NCI-H2081 (cell line): ENCODE measurements at regions not wholly inside any gene's neighbourhood (a gene's known extent, or its start where the extent isn't known, plus 50 kb on each side); places are given as distances from the start of the nearest gene placed in this dataset.
"Not testable (repeated sequence)": the region's sequence is repeated elsewhere in the genome, so short reads cannot be mapped to it uniquely, and the experiment has no call there.

ENCODE experiments used
- DNase-seq, 2 experiments: peaks; one replicate each; lab custom pipeline; 2025; lab: John Stamatoyannopoulos, UW

DNA sequence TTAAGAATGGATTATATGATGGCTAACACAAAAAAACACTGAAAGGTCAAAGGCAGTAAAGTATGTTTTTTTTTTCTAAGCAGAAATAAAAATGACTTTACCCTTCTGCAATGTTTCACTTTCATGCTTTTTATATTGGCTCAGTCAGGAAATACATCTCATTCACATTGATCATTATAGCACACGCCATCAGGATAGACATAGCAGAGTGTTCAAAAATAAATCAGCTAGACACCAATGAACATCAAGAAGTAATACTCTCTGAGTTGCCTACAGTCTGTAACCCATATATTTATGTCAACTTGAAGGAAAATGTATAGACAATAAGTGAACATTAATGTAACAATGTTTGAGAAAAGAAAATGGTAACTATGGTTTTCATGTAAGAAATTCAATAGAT lies 535.2 kb upstream of the EPHA7 start:
- DNase-seq: no peak

DNA sequence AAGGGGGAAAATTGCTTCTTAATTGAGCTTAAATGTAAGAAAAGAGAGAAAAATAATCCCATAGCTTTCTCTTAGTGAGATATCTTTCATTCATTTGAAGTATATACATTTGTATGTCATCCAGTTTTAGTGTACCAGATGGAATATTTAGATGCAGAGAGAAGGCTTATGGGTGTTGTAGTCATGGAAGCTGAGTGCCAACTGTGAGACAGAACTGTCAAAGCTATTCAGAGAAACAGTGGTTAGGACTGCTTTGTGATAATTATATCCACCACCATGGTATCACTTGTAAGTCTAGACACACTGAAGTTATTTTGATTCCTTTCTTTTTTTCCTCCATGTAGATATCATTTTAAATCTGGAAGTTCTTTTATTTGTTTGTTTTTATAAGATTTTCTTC lies 524.3 kb upstream of the EPHA7 start:
- DNase-seq: no peak

DNA sequence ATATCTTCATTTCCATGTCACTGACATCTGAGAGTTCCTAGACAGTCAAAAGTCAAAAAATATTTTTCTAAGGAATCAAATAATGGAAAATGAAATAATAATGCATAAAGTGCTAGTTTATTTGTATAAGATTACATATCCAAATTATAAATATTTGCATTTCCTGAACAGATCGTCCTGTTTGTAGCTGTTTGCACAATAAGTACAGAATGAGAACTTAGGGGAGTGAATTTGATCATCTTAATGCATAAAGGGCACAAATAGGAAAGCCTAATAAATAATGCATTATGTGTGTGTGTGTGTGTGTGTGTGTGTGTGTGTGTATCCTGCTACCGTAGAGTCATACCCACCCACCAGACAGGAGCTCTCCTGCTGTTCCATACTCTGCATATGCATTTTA lies 521.0 kb upstream of the EPHA7 start:
- DNase-seq: no peak

DNA sequence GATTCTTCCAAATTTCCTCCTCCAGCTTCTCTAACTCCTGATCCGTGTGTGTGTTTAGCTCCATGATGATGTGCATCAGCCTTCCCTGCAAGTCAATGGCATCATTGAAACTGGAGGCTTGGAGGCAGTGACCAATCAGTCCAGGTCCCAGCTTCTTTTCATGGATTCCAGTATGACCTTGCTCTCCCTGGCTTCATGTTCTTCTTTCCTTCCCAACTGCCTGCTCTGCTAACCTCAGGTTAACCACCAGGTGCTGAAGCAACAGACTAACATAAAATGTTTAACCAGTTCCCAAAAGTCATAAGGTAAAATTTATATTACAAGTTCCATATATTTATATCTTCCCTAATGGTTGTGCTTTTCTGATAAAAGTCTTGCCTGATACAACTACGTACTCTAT lies 512.8 kb upstream of the EPHA7 start:
- DNase-seq: no peak

DNA sequence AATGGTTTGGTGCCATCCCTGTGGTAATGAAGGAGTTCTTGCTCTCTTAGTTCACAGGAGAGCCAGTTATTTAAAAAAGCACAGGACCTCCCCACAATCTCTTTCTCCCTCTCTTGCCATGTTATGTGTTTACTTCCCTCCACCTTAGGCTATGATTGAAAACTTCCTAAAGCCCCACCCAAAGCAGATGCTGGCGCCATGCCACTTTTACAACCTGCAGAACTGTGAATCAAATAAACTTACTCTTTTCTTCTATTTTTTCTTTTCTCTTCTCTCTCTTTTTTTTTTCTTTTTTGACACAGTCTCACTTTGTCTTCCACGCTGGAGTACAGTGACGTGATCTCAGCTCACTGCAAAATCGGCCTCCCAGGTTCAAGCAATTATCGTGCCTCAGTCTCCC lies 508.4 kb upstream of the EPHA7 start:
- DNase-seq: no peak

DNA sequence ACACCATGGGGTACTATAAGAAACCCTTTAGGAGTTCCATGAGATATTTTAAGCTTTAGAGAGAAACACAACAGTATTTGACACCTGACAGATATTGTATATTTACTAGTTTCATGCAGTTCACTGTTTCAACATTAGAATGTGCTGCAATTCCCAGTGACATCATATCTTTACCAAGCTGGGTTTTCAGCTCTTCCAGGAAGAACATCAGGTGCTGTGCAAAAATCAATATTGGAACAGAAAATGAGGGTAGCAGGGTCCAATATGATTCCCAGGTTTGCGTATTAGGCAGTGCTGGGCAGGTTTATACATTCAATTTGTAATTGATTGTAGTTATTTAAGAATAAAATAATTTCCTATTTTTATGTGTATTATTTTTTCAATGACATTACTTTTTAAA lies 500.0 kb upstream of the EPHA7 start:
- DNase-seq: peak in 1 of 2 experiments; percentile 12

DNA sequence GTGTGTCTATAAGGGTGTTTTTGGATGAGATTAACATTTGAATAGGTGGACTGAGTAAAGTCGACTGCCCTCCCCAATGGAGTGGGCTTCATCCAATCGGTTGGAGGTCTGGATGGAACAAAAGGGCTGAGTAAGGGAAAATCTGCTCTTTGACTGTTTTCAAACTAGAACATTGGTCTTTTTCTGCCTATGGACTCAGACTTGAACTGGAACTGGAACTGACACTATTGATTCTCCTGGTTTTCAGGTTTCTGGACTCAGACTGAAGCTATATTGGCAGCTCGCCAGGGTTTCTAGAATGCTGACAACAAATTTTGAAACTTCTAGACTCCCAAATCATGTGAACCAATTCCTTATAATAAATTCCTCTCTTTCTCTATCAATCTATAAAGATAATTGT lies 498.9 kb upstream of the EPHA7 start:
- DNase-seq: no peak

DNA sequence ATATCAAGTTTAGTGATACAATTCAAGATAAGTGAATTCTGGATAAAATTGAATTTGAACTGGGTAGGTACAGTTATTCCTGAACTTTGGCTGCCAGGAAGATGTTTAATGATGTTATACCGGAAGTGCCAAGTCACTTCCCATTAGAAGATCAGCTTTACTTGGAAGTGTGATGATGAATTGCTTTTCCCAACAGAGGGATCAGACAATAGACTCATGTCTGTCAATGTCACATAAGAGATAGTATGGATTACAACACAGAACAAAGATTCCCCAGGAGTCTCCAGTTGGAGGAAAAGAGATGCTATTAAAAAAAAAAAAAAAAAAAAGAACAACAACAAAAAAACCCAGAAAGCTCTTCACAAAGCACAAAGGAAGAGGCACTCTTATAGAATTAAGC lies 497.9 kb upstream of the EPHA7 start:
- DNase-seq: no peak

DNA sequence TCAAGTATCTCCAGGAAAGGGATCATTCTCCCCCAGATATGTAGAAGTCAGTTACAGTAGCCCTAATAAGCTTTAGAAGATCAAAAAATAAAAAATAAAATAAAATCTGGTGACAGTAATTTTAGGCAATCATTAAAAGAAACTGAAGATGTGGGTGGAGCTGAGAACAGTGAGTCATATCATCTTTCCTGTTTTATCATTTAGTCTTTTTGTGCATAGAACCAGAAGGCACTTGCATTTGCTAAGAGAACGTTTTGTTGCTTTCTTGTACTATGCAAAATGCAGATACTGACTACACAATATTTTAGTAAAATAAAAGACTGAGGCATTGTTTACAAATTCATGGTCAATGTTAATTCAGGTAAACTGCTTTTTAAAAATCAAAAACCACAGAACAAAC lies 497.4 kb upstream of the EPHA7 start:
- DNase-seq: no peak

DNA sequence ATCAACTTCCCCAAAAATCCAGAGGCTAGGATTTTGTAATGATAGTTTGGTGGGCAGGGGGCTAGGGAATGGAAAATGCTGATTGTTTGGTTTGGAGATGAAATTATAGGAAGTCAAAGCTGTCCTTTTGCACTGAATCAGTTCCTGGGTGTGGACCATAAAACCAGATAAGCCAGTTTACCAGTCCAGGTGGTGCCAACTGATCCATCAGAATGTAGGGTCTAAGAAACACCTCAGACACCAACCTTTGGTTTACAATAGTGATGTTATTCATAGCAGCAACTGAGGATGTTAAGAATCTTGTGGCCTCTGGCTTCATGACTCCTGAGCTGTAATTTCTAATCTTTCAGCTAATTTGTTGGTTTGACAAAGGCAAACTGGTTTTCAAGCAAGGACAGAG lies 496.6 kb upstream of the EPHA7 start:
- no peak for DNase-seq

DNA sequence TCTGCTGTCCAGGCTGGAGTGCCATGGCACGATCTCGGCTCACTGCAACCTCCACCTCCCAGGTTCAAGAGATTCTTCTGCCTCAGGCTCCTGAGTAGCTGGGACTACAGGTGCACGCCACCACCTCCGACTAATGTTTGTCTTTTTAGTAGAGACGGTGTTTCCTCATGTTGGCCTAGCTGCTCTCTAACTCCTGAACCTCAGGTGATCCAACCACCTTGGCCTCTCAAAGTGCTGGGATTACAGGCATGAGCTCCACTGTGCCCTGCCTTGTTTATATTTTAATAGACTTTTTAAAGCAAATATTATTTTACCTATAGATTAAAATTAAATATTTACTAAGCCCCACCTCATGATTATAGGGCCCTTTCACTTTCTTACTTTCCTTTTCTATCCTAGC lies 483.2 kb upstream of the EPHA7 start:
- DNase-seq: no peak

DNA sequence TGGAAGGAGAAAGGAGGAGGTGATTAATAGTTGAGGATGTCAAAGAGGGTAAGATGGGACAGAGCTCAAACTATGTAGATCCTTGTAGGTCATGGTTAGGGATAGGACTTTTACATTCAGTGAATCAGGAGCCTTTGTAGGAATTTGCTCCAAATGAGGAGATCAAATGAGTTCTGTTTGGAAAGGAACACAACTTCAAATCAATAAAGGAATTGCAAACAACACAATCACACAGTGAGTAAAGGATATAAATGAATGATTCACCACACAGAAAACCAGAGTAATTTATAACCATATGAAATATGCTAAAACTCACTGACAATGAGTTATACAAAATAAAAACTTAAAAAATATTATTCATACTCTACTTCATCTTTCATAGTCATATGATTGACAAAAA lies 480.8 kb upstream of the EPHA7 start:
- DNase-seq: no peak

DNA sequence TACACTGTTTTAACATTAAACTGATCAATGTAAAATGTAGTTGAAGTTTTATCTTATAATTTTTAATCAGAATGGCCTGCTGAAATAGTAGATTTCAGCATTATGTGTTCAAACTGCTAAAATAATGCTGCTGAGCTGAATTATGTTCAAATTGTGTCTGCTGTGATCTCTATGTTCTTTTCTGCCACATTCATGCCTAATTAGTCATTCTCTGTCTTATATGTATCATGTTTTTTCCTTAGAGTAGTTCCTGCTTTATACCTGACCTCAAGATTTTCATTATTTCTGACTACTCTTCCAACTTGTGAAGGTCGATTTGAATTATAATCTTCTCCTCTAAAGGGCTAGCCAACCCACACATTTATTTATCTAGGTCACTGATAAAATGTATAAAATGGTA lies 476.7 kb upstream of the EPHA7 start:
- no peak for DNase-seq

DNA sequence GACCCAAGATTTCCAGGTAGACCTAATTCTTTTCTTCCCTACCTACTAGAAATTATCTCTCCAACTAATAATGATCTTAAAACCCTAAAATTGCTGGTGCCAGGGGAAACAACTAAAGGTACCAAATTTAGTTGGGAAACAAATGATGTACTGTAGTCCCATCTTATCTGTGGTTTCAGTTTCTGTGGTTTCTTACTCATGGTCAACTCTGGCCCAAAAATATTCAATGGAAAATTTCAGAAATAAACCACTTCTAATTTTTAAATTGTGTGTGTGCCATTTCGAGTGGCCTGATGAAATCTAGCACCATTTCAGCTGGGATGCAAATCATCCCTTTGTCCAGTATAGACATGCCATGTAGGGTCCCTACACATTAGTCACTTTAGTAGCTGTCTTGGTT lies 475.2 kb upstream of the EPHA7 start:
- no peak for DNase-seq

DNA sequence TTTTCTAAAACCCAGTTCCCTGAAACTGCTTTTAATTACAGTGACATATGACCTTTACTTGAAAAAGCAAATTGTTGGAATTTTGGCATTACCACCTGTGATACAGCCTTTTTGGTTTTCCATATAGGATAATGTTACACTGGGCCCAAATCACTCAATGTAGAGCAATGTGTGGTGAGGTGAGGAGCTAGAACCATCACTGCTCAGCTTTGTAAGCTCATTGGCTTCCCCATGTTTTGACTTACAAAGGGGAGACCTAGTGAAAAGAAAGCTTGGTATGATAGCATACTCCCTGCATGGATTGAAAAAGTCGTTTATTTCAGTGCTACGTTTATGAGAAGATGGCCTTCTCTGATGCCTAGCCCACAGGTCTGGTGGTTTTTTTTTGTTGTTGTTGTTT lies 470.4 kb upstream of the EPHA7 start:
- no peak for DNase-seq

DNA sequence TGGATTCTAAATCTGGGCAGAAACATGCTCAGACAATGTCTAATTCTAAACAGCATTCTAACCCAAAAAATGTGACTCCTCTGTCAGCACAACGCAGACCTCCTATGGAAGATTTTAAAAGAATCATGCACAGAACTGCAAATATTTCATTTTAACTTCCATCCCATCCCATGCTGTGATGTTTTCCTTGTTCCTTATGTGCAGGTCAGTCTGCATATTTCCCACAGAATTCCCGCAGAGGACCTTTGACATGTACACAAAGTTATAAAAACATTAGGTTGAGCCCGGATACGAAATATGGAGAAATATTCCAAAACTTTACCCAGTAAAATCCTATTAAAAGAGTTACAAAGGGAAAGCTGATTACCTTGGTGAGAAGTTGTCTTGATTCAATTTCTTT lies 467.1 kb upstream of the EPHA7 start:
- DNase-seq: no peak

DNA sequence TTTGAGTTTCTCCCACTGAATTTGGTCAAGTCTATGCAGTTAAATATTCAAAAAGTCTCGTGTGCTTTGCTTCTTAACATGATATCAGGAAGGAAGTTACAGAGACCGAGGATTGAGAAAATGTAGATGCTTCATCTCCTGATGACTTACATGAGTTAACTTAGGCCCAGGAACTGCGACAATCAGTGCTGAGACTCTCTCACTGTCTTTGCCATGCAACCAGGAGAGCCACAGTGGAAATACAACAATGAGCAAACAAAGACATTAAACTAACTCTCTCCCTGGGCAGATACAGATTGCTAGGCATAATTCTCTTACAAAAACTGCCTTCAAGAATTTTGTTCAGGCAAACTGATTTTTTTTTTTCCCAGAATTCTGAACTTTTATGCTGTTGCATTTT lies 440.6 kb upstream of the EPHA7 start:
- no peak for DNase-seq

DNA sequence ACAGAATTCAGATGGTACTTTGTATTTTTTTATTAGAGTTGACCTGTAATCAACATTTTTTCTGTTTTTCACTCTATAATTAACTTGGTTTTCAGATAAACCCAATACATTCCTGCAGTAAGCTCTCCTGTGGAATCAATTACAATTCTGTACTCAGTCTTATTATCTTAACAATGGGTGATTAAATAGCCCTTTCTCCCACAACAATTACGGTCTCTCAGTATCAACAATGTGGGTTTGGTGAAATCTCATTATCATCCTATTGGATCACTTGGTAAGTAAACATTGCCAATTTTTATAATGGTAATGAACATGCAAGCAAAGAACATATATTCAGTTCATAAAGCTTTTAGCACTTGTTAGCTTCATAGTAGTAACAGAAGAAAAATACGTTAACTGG lies 438.9 kb upstream of the EPHA7 start:
- no peak for DNase-seq

DNA sequence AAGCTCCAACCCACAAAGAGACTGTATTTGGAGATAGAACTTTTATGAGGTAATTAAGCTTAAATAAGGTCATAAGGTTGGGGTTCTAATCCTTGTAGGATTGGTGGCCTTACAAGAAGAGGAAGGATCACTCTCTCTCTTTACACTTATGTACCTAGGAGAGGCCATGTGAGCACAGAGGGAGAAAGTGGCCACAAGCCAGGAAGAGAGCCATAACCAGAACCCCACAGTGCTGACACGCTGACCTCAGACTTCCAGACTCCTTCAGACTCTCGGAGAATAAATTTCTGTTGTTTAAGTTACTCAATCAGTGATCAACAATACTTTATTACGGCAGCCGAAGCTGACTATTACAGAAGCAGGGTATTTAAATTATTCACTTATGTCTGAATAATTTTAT lies 430.5 kb upstream of the EPHA7 start:
- DNase-seq: no peak

DNA sequence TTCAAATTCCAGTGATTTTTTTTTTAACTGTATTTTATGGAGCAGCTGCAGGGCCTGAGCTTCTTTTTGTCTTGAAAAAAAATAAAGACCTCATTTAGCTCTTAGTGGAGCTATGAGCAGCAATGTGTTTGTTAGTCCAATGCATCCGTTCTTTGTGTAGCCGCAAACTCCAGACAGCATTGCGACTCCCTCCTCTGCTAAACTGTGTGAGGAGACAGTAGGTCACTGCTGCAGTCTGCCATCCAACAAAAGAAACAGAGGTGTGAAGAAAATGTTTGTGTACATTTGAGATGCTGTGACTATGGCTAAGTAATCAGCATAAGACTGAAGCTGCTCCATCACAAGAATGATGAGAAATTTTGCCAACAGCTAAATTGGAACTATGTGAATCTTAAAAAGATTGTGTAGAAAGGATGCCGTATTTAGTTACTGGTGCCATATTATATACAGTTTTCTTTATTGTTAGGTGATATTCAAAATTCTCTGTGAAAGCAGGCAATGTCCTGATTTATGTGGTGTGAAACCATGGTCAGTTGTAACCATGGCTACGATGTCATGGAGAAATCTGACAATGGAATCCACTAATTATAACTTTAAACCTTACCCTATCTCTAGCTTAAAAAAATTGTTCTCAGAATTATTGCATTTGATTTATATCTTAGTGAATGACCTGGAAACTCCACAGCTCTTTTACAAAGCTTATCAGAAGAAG lies 428.8 kb upstream of the EPHA7 start:
- peak in 1 of 2 experiments; percentile 3 for DNase-seq

DNA sequence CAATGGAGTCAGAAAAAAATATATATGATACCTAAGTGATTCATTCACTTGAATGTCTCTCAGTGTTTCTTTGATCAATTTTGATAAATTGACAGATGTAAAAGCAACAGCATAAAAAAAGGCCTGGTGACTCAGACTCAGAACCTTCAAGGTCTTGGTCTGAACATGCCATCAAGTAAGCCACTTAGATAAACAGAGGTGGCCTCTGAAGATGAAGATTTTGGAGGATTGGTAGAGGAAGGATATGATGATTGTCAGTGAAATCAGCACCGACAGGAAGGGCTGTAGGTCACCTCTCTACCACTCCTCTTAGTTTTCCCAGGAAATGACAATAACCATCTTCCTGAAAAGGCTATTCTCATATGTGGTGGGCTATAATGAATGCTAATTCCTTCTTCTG lies 422.8 kb upstream of the EPHA7 start:
- DNase-seq: no peak

DNA sequence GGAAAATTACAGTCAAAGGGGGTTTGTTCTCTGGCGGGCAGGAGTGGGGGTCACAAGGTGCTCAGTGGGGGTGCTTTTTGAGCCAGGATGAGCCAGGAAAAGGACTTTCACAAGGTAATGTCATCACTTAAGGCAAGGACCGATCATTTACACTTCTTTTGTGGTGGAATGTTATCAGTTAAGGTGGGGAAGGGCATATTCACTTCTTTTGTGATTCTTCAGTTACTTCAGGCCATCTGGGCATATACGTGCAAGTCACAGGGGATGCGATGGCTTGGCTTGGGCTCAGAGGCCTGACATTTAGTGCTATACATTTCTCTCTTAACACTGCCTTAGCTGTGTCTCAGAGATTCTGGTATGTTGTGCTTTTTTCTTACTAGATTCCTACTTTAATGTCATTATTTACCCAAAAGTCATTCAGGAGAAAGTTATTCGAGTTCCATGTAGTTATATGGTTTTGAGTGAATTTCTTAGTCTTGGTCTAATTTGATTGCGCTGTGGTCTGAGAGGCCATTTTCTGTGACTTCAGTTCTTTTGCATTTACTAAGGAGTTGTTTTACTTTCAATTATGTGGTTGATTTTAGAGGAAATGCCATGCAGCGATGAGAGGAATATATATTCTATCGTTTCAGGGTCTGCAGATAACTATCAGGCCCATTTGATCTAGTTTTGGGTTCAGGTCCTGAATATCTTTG lies 416.2 kb upstream of the EPHA7 start:
- not testable (repeated sequence) for DNase-seq

DNA sequence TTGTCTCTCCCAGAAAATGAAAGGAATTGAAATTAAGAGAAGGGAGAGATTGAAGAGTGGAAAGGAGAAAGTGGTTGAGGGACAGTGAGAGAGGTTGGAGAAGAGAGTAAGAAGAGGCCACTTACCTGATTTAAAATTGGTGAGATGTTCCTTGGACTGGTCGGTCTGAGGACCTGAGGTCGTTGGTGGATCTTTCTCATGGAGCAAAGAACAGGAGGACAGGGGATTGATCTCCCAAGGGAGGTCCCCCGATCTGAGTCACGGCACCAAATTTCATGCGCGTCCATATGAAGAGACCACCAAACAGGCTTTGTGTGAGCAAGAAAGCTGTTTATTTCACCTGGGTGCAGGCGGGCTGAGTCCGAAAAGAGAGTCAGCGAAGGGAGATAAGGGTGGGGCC lies 415.7 kb upstream of the EPHA7 start:
- not testable (repeated sequence) for DNase-seq

DNA sequence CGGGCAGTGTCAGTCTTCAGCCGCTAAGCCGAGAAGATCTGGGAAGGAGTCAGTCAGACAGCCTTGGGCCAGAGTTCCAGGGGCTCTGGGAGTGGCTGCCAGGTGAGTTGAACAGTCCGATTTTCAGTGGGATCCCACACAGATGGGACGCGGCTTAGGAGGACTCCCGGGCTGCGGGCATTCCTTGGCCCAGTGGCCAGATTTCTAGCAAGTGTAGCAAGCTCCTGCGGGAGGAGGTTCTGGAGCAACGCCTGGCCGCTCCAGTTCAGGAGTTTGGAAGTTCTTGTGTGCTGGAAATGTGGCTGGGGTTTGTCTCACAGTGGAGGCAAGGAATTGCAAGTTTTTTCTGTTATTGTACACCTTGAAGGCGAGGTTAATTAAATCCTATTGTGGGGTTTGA lies 414.0 kb upstream of the EPHA7 start:
- not testable (repeated sequence) for DNase-seq
